H9 (cell line): ENCODE measurements at regions not wholly inside any gene's neighbourhood (a gene's known extent, or its start where the extent isn't known, plus 50 kb on each side); places are given as distances from the start of the nearest gene placed in this dataset.

Source experiments
- DNase-seq: peaks from one replicate; pipeline ENCODE4 v3.0.0-alpha.2; 2017
- H2AFZ ChIP-seq: one replicate; pipeline ENCODE4 v1.6.1; 2013; ENCODE audit warnings: mild to moderate bottlenecking, low read length, control low read depth, moderate library complexity
- H2AK5ac ChIP-seq: 2 replicates; pipeline ENCODE4 v1.6.1; 2013; ENCODE audit warnings: low read length, control low read depth, mixed read lengths; ENCODE audit not compliant: insufficient read length
- H2BK120ac ChIP-seq: one replicate; pipeline ENCODE4 v1.6.1; 2013; ENCODE audit warnings: low read depth, mild to moderate bottlenecking, low read length, control low read depth, inconsistent platforms; ENCODE audit not compliant: poor library complexity, severe bottlenecking
- H2BK12ac ChIP-seq: 2 replicates; pipeline ENCODE4 v1.6.1; 2013; ENCODE audit warnings: low read length, control low read depth, mixed read lengths, low read depth; ENCODE audit not compliant: insufficient read length
- H2BK15ac ChIP-seq: 2 replicates; pipeline ENCODE4 v1.6.1; 2013; ENCODE audit warnings: low read depth, low read length, control low read depth
- H2BK20ac ChIP-seq: one replicate; pipeline ENCODE4 v1.6.1; 2013; ENCODE audit warnings: low read depth, mild to moderate bottlenecking, low read length, control low read depth, inconsistent platforms; ENCODE audit not compliant: poor library complexity, severe bottlenecking
- H2BK5ac ChIP-seq: 2 replicates; pipeline ENCODE4 v1.6.1; 2013; ENCODE audit warnings: low read length, control low read depth, mixed read lengths; ENCODE audit not compliant: insufficient read length
- H3K14ac ChIP-seq: 2 replicates; pipeline ENCODE4 v1.6.1; 2013; ENCODE audit warnings: low read length, control low read depth; ENCODE audit not compliant: insufficient read depth
- H3K18ac ChIP-seq: 2 replicates; pipeline ENCODE4 v1.6.1; 2013; ENCODE audit warnings: low read depth, mild to moderate bottlenecking, mixed read lengths, low read length, control low read depth; ENCODE audit not compliant: insufficient read length
- H3K23ac ChIP-seq: 2 replicates; pipeline ENCODE4 v1.6.1; 2013; ENCODE audit warnings: low read length, control low read depth, mixed read lengths, low read depth; ENCODE audit not compliant: insufficient read length
- H3K23me2 ChIP-seq: 2 replicates; pipeline ENCODE4 v1.6.1; 2013; ENCODE audit warnings: low read depth, mild to moderate bottlenecking, mixed read lengths, low read length, control low read depth; ENCODE audit not compliant: insufficient read length, poor library complexity, severe bottlenecking
- H3K27ac ChIP-seq: 2 replicates; pipeline ENCODE4 v1.5.1; 2013; ENCODE audit warnings: low read length, control low read depth, mixed read lengths, low read depth; ENCODE audit not compliant: insufficient read length
- H3K27me3 ChIP-seq: 2 replicates; pipeline ENCODE4 v1.6.1; 2013; ENCODE audit warnings: low read length, control low read depth, inconsistent platforms; ENCODE audit not compliant: insufficient read depth
- H3K4ac ChIP-seq: 2 replicates; pipeline ENCODE4 v1.6.1; 2013; ENCODE audit warnings: low read depth, mild to moderate bottlenecking, control low read depth, inconsistent platforms, low read length, moderate library complexity
- H3K4me1 ChIP-seq: 2 replicates; pipeline ENCODE4 v1.6.1; 2013; ENCODE audit warnings: low read length, control low read depth, inconsistent platforms; ENCODE audit not compliant: insufficient read depth
- H3K4me2 ChIP-seq: 2 replicates; pipeline ENCODE4 v1.6.1; 2013; ENCODE audit warnings: low read length, control low read depth, mixed read lengths; ENCODE audit not compliant: insufficient read length, insufficient read depth
- H3K56ac ChIP-seq: 2 replicates; pipeline ENCODE4 v1.6.1; 2013; ENCODE audit warnings: low read depth, mild to moderate bottlenecking, mixed read lengths, low read length, control low read depth; ENCODE audit not compliant: insufficient read length
- H3K79me1 ChIP-seq: 2 replicates; pipeline ENCODE4 v1.6.1; 2013; ENCODE audit warnings: low read depth, mild to moderate bottlenecking, moderate library complexity, low read length, control low read depth, inconsistent platforms; ENCODE audit not compliant: insufficient read depth, poor library complexity, severe bottlenecking
- H3K79me2 ChIP-seq: 2 replicates; pipeline ENCODE4 v1.6.1; 2013; ENCODE audit warnings: low read length, control low read depth, inconsistent platforms; ENCODE audit not compliant: insufficient read depth
- H3K9ac ChIP-seq: 2 replicates; pipeline ENCODE4 v1.6.1; 2013; ENCODE audit warnings: low read length, control low read depth, mixed read lengths; ENCODE audit not compliant: insufficient read length; ENCODE audit errors: extremely low read depth
- H3K9me3 ChIP-seq: one replicate; pipeline ENCODE4 v1.6.1; 2013; ENCODE audit warnings: low read depth, low read length, inconsistent platforms; ENCODE audit not compliant: control insufficient read depth
- H3T11ph ChIP-seq: one replicate; pipeline ENCODE4 v1.6.1; 2013; ENCODE audit warnings: mild to moderate bottlenecking, low read length, control low read depth, inconsistent platforms
- H4K20me1 ChIP-seq: one replicate; pipeline ENCODE4 v1.6.1; 2013; ENCODE audit not compliant: control insufficient read depth, insufficient read length, insufficient read depth
- H4K5ac ChIP-seq: 2 replicates; pipeline ENCODE4 v1.6.1; 2013; ENCODE audit warnings: low read depth, mild to moderate bottlenecking, mixed read lengths, low read length, control low read depth; ENCODE audit not compliant: insufficient read length
- H4K8ac ChIP-seq: replicated peaks from 2 replicates; pipeline ENCODE4 v1.6.1; 2013; ENCODE audit warnings: low read length, control low read depth, mixed read lengths, low read depth; ENCODE audit not compliant: insufficient read length
- H4K91ac ChIP-seq: 2 replicates; pipeline ENCODE4 v1.6.1; 2013; ENCODE audit warnings: low read depth, mild to moderate bottlenecking, moderate library complexity, mixed read lengths, low read length, control low read depth; ENCODE audit not compliant: insufficient read length
- H3K27ac Mint-ChIP-seq, 3 experiments: 2 replicates in 2 of 3; 3 replicates in 1 of 3; pipeline ENCODE4 v1.8.0; 2020 to 2021; ENCODE audit warnings: mixed read lengths in 3 of 3, mild to moderate bottlenecking in 1 of 3, moderate library complexity in 1 of 3
- H3K27me3 Mint-ChIP-seq: 2 replicates; pipeline ENCODE4 v1.8.0; 2021; ENCODE audit warnings: low read depth, mild to moderate bottlenecking, moderate library complexity, mixed read lengths
- H3K36me3 Mint-ChIP-seq, 3 experiments: 2 replicates in 2 of 3; 3 replicates in 1 of 3; pipeline ENCODE4 v1.8.0; 2020 to 2021; ENCODE audit warnings: low read depth in 3 of 3, mixed read lengths in 3 of 3; ENCODE audit not compliant: insufficient read depth in 1 of 3
- H3K4me1 Mint-ChIP-seq, 2 experiments: 2 replicates each; pipeline ENCODE4 v1.8.0; 2020; ENCODE audit warnings: mixed read lengths in 2 of 2
- H3K4me3 Mint-ChIP-seq, 2 experiments: 2 replicates in 1 of 2; 3 replicates in 1 of 2; pipeline ENCODE4 v1.8.0; 2020 to 2021; ENCODE audit warnings: mild to moderate bottlenecking in 2 of 2, mixed read lengths in 2 of 2, moderate library complexity in 1 of 2
- H3K9me3 Mint-ChIP-seq, 2 experiments: 2 replicates in 1 of 2; 3 replicates in 1 of 2; pipeline ENCODE4 v1.8.0; 2020; ENCODE audit warnings: mild to moderate bottlenecking in 2 of 2, mixed read lengths in 2 of 2, moderate library complexity in 1 of 2
- CTCF ChIP-seq: fragments of 200-600 bp; sonication (generic); conservative IDR thresholded peaks from 3 replicates; pipeline ENCODE4 v1.8.0; 2021; ENCODE audit warnings: antibody characterized with exemption, mild to moderate bottlenecking
- WGBS: extraction: QIAGEN DNeasy Blood & Tissue Kit; methylation state at CpG from one replicate; pipeline ENCODE4 v1.1.7; 2013; ENCODE audit warnings: missing lambda C conversion rate, low lambda C conversion rate, mixed read lengths; ENCODE audit not compliant: insufficient read length; ENCODE audit errors: extremely low coverage; 5-methylcytosine and 5-hydroxymethylcytosine counted together

- no peaks in the 10 kb centered on the region for H3K27me3 ChIP-seq
- no peak overlapping the region for H3K23ac ChIP-seq
- H2BK5ac ChIP-seq, result no peak overlapping the region
- no peak overlapping the region for H3K4ac ChIP-seq
- Mint-ChIP-seq H3K27me3 (peaks cover 2% of the 10 kb centered on the region; the same call in 1 of the 2 replicates), H3K4me3 (no peak overlapping the region), H3K27ac (no peak overlapping the region), H3K9me3 (peaks cover 18% of the 10 kb centered on the region in 2 experiments), H3K36me3 (peaks cover 3 to 11% (median 4%) of the 10 kb centered on the region in 3 experiments; a peak in 5 of 7 replicates), H3K4me1 (peaks cover 6 to 9% of the 10 kb centered on the region in 2 experiments)
- no peaks in the 10 kb centered on the region for H3K79me2 ChIP-seq
- H3K18ac ChIP-seq, result no peak overlapping the region
- no peak overlapping the region for H2BK12ac ChIP-seq
- H3K9ac ChIP-seq, result no peak overlapping the region
- no peaks in the 10 kb centered on the region for H3K79me1 ChIP-seq
- H2BK15ac ChIP-seq, result no peak overlapping the region
- H3K27ac ChIP-seq, result no peak overlapping the region
- no peak overlapping the region for H3T11ph ChIP-seq
- no peaks in the 10 kb centered on the region for H3K9me3 ChIP-seq
- no peak overlapping the region for H3K4me2 ChIP-seq
- DNase-seq, result no peak
- no peak overlapping the region for H2AK5ac ChIP-seq
- no peak overlapping the region for H4K5ac ChIP-seq
- H2BK120ac ChIP-seq, result no peak overlapping the region
- no peak overlapping the region for H4K91ac ChIP-seq
- no CpG with 5 or more reads among the region's 2 CpGs for WGBS
- no peak overlapping the region for H3K14ac ChIP-seq
- H3K4me1 ChIP-seq, result no peaks in the 10 kb centered on the region
- H2BK20ac ChIP-seq, result no peak overlapping the region
- no peak overlapping the region for H4K8ac ChIP-seq
- H3K56ac ChIP-seq, result no peak overlapping the region
- peak; percentile 50 for TF ChIP-seq CTCF
- no peak overlapping the region for H2AFZ ChIP-seq
- H3K23me2 ChIP-seq, result no peaks in the 10 kb centered on the region
- H4K20me1 ChIP-seq, result no peaks in the 10 kb centered on the region
These were observed 84.0 kb upstream of the QRFPR start for GRCh38 chr4:121464854-121465253.
